NCI-H2171 (cell line): ENCODE measurements at regions not wholly inside any gene's neighbourhood (a gene's known extent, or its start where the extent isn't known, plus 50 kb on each side); places are given as distances from the start of the nearest gene placed in this dataset.
"Not testable (repeated sequence)": the region's sequence is repeated elsewhere in the genome, so short reads cannot be mapped to it uniquely, and the experiment has no call there.

Source experiments
- DNase-seq: peaks from one replicate; lab custom pipeline; 2025; lab: John Stamatoyannopoulos, UW

DNA sequence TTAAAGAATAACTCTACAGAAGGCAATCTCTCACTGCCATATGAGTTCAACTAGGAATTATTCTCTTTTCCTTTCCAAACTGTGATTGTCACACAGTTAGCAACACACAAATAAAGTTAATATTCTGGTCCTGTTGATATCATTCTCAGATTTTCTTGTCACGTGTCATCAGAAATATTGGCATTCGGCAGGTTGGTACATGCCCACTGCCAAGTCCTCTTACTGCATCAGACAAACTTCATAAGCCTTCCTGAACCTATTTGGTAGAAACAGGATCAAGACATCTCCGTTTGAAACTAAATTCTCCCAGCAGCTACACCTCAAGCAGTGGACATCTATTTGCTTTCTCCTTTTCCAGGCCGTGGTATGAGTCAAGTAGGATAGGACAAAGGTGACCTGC lies 177.9 kb upstream of the SOX2 start:
- no peak for DNase-seq

DNA sequence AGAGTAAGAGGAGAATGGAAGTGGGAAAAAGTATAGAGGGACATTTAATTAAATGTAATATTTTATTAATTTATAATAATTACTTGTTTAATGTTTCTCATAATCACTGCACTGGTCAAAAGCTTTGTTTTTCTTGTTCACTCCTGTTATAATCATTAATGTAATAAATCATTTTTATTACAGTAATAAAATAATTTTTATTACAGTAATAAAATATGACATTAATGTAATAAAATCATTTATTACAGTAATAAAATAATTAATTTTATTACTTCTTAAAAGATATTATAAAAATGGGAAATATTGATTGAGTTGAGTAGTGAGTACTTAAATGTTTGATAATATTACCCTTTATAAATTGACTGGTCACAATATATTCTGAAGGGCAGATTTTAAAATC lies 181.1 kb upstream of the SOX2 start:
- DNase-seq, result no peak

DNA sequence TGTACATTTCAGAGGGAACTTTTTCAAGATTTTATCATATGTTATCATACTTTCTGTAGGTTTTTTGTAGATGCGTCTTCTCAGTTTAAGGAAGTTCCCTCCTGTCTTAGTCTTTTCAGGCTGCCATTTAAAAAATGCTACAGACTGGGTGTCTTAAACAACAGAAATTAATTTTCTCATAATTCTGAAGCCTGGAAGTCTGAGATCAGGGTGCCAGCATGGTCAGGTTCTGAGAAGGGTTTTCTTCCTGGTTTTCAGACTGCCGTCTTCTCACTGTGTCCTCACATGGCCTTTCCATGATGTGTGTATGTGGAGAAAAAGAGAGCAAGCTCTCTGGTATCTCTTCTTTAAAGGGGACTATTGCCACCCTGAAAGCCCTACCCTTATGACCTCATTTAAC lies 189.9 kb upstream of the SOX2 start:
- DNase-seq, result no peak

DNA sequence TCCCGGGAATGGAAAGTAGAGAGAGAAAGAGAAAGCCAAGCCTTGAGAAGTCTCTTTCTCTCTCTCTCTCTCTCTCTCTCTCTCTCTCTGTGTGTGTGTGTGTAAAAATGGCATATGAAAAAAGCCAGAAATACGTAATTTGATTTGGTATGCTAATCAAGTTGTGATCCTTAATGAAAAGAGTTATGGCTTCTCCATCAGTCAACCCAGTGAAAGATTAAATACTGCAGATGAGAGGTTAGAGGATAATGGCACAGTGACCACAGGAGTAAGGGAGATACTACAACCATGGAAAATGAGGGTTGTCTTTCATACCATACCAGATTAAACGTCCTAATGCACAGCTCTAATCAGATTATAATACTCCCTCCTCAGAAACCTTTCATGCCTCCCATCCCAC lies 193.5 kb upstream of the SOX2 start:
- DNase-seq, result no peak

DNA sequence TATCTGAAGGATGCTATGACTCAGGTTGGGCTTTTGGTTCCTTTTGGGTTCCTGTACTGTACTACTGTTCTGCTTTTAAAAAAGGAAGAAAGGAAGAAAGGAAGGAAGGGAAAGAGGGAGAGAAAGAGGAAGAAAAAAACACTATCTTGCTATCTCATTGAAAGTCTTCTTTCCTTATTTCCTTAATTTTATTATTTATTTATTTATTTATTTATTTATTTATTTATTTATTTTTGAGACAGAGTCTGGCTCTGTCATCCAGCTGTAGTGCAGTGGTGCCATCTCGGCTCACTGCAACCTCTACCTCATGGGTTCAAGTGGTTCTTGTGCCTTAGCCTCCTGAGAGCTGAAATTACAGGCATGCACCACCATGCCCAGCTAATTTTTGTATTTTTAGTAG lies 198.9 kb upstream of the SOX2 start:
- DNase-seq, result no peak

DNA sequence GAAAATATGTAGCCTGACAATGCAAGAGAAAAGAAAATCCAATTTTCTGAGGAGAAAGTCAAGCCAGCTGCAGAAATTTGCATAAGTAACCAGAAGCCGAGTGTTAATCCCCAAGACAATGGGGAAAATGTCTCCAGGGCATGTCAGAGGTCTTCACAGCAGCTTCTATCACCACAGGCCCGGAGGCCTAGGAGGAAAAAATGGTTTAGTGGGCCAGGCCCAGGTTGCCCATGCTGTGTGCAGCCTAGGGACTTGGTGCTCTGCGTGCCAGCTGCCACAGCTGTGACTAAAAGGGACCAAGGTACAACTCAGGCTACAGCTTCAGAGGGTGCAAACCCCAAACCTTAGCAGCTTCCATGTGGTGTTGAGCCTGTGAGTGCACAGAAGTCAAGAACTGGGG lies 201.2 kb upstream of the SOX2 start:
- DNase-seq, result no peak

DNA sequence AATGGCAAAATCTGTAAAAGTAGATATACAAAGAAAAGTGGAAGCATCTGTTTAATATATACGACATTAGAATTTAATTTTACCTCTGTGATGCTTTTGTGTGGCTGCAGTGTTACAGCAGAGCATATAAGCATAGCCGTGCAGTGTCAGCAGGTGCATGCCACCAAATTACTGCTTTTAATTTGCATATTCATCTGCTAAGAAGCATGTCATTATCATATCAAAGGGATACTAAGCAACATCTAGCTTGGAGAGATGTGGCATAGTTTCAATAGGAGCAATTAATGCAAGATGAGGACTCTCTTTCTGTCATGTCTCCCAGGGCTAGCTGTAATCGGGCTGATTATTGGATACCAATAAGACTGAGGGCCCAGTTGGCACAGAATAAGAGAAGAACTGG lies 214.4 kb upstream of the SOX2 start:
- DNase-seq, result no peak

DNA sequence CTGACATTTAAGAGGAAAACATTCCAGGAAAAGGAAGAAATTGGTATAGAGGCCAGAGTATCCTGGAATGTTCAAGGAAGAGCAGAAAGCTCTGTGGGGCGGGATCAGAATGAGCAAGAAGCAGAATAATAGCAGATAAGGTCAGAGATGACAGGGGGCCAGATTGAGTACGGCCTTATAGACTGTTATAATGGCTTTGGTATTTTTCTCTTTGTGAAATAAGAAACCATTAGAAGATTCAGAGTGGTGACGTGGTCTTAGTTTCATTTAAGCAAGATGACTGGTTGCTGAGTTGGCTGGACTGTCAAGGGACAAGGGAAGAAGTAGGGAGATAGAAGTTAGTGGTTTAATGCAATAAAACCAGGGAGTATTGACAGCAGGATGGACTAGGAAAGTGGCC lies 218.3 kb upstream of the SOX2 start:
- DNase-seq, result no peak

DNA sequence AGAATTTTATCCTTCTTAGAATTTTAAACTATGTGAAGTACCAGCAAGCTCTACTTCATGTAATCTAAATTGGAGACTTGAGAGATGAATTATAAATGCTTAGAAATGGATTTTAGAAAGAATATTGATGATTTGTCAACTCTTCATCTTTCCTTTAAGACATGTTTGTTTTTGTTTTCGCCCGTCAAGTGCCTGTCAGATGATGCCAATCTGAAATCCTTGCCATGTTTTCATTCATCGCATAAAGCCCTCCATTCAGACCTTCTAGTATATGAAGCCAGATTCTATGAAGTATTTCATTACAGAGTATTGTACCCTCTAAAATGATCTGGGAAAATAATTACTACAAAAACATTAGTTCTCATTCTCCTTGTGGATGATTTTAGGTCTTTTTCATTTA lies 223.2 kb upstream of the SOX2 start:
- DNase-seq, result no peak

DNA sequence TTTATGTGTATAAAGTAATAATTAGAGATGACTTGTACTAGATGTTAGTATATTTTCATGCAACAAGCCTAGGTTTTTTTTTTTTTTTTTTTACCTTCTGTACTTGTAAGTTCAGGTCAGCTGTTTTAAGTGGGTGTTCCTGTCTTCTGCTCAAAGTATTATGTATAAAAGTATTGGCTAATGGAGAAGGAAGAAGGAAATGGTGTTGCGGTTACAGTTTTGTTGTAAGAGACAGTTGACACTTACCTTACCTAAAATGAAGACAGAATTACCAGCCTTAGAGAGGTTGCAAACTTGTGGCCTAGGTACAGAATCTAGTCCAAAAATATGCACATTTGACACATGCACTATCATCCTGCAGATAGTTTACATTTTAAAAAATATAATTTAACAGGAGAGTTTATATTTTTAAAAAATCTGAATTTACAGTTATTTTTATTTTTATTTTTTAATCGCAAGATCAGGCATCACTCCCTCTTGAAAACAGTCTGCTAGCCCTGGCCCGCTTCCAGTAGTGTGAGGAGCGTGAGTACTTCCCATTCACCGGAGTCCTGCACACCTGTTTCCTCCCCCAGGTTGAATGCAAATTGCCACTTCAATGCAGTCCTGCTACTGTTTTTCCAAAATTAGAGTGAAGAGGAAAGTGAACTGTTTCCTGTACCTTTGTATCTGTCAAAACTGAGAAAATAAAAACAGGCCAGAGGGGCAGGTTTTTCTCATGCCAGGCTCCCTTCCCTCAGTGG lies 224.3 kb upstream of the SOX2 start:
- DNase-seq, result peak; percentile 28

DNA sequence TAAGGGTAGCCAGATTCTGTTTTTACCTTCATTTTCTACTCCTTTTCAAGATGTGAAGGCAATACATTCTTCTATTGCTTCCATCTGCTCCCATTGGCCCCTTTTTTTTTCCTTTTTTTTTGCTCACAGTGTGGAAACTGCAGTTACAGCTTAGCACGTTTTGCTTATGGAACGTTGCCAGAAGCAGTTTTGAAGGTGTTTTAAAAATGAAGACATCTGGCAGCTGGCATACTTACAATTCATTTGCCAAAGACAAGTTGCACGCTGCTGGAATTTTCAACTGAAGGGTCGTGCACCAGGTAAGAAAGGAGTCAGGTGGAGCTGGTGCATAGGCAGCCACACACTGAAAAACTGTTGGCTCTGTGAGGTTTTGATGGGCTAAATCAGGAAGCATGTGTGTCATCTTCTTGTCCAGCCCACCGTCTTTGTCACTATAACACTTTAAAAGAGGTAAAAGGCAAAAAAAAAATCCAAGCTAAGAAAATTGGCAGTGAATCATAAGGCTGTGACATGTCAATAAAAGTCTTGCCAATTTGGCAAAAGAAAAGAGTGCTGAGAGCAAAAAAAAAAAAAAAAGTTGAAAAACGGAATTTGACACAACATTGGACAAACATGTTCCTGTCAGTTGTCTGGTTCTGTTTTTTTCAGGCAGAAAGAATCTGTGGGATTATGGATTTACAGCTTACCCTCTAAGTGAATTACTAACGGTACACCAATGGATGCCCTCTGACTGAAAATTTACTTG lies 225.4 kb upstream of the SOX2 start:
- DNase-seq, result peak; percentile 69

DNA sequence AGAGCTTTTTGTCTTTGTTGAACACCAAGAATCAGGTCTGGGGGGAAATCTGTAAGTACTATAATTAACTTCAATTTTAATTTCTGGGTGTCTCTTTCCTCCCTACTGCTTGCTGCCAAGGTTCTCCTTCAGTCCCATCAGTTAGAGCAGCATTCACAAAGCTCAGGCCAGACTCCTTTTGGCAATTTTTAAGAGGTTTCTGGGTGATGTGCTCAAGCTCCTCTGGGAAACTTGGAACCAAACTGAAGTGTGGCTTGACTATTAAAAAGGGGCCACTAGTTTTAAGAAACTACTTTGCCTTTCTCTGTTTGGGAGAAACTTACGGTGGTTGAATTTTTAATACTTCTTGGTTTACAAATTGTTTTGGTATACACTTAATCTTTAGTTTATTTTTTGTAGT lies 227.7 kb upstream of the SOX2 start:
- DNase-seq, result no peak

DNA sequence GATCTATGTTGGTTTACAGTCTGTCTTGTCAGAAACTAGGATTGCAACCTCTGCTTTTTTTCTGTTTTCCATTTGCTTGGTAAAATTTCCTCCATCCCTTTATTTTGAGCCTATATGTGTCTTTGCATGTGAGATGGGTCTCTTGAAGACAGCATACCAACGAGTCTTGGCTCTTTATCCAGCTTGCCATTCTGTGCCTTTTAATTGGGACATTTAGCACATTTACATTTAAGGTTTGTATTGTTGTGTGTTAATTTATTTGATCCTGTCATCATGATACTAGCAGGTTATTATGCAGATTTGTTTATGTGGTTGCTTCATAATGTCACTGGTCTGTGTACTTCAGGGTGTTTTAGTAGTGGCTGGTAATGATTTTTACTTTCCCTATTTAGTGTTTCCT lies 236.6 kb upstream of the SOX2 start:
- not testable (repeated sequence) for DNase-seq

DNA sequence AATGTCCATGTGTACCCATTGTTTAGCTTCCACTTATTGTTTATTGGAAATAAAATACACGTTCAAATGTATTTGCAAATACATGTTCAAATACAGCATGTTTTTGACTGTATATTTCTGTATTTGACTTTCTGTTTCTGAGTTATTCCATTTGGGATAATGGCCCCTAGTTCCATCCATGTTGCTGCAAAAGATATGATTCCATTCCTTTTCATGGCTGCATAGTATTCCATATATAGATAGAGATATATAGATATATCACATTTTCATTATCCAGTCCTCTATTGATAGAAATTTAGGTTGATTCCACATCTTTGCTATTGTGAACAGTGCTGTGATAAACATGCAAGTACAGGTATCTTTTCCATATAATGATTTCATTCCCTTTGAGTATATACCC lies 241.4 kb upstream of the SOX2 start:
- no peak for DNase-seq

DNA sequence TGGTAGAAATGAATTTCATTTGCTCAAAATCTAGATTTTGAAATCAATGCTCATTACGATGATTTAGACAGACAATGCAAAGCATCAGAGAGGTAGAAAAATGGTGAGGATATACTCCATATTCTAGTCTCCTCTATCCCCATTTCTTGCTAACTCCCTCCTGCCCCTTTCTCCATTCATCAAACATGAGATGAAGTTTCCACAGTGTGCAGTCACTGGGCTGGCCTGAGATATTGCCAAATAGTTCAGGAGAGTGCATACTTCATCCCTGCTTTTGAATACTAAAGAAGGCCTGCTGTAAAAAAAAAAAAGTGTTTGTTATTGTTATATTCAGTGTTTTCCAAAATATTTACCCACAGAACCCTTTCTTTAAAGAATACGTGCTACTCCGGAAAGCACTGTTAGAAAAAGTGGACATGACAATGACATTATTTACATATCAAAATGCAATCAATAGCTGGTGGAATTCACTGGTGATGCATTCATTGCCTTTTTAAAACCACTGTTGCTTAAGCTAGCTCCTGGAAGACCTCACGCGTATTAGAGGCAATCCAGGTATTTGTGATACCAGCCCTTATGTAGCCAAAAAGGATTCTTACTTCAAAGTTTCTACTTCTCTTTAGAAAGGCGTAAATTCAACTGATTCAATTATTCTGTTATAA lies 247.6 kb upstream of the SOX2 start:
- DNase-seq, result no peak

DNA sequence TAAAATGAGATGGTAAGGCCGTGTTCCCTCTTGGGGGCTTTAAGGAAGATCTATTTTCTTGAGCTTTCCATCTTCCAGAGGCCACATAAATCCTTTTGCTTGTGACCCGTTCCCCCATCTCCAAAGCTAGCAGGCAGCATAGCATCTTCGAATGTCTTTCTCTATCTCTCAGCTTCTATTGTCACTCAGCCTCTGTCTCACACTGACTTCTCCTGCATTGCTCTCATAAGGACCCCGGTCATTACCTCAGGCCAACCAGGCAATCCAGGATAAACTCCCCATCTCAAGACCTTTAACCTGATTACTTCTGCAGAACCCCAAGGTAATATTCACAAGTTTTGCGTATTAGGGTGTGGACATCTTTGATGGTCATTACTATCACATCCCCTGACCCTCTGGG lies 250.3 kb upstream of the SOX2 start:
- no peak for DNase-seq

DNA sequence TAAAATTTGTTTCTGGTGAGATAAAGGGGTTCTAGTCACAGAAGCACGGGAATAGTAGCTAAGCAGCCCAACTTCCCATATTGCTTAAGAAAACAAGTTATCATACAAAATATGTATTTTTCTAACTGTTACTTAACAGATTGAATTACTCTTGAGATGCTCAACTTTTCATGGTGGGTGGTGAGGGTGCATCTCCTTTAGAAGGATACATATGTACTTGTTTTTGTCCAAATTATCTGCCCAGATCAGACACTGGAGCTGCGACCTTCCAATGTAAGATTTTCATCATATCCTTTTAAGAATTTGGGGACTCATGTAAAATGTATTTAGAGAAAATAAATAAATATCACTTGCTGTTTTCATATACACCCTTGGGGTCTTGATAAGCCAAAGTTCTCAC lies 252.2 kb upstream of the SOX2 start:
- DNase-seq, result no peak

DNA sequence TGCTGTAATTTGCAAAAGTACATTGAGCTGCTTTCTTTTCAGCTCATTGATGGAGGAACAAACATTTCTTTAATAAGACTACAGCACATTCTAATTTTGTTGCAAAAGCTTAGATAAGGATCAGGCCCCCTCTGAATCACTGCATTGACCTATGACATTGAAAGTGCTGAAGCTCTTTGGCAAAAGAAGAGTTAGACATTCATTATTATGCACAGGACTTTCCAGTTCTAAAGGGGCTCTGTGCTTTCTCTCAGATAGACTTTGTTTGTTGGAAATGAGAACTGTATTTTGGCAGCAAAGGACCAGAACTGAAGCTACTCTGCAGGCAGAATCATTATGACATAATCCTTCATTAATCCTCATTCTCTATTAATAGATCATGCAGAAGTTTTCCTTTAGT lies 252.9 kb upstream of the SOX2 start:
- DNase-seq, result no peak

DNA sequence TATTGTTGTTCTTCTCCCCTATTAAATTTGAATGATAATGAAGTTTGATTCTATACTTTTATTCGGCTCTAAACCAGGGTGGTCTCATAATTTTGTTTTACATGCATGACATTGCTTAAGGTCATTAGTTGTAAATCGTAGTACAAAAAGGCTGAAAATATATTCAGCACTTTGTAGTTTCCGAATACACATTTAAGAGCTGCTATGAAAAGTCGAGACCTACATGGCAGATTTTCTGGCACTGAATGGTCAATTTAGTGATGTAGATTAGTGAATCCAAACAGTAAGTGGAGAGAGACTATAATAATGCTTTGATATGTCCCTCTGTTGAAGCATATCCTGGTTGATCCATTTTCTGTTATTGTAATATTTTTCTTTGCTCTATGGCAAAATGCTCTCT lies 254.0 kb upstream of the SOX2 start:
- no peak for DNase-seq

DNA sequence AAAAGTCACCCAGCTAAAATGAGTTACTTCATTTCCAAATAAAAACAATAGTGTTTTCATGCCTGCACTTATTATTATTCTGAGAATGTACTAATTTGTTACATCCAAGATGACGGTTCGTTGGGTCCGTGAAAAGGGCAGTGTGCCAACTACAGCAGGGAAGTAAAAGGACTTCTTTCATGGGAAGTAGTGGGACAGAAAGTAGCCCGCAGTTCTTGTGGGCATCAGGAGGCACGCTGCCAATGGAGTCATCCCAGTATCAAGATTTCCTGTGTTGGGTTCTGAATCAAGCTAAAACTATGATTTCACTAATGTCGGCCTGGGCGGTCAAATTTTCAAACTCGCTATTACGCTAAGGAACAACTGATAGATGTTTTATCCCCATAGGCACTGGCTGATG lies 254.5 kb upstream of the SOX2 start:
- no peak for DNase-seq

DNA sequence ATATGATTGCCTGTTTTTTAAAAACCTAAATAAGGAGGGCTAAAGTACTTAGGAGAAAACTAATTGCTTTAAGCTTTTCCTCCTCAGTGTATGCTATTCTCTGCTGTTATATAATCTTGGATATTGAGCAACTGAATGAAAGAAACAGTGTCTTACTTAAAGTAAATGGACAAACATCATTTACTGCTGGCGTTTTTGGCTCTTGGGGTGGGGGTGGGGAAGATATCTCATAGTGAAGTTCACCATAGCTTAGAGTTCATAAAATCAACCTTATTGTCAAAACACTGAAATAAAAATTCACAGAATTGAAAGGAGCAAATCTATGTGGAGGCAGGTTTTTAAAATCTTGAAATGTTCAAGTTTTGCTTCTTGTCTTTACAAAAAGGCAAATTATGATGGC lies 256.4 kb upstream of the SOX2 start:
- no peak for DNase-seq

DNA sequence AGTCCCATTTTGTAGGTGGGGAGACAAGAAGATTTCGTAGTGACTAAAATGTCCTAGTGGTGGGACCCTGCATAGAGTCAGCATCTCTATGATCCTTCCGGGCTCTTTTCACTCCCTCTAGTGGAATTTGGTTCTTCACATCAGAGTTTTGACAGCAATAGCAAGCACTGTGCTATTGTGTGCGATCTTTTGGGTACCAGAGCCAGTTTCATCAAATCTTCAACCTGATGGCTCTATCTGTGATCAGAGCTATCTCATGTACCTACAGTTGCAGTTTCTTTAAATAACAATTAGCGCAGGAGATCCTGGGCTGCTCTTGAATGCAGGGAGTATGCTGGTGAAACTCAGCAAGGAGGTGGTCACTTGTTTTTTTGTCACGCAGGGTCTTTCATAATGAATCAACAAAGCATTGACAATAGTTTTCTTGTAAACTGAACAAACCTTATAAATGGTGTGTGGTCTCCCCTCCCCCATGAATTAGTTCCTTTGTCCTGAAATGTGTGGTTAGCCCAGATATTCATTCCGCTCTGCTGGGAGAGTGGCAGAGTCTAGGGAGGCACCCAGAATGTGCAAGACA lies 257.2 kb upstream of the SOX2 start:
- no peak for DNase-seq

DNA sequence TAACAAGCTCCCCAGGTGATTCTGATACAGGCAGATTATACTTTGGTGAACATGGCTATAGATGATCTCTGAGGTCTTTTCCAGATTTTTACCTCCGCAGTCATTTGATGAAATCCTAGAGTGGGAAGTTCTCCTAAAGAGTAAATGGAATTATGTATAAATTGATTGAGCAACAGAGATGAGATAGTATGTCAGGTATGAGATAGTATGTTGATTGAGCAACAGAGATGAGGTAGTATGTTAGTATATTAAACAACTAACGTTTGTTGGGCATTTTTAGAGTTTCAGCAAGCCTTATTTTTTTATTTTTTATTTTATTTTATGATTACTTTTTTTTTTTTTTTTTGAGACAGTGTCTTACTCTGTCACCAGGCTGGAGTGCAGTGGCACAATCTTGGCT lies 265.0 kb upstream of the SOX2 start:
- no peak for DNase-seq
